ENCODE measurements at regions not wholly inside any gene's neighbourhood (a gene's known extent, or its start where the extent isn't known, plus 50 kb on each side); places are given as distances from the start of the nearest gene placed in this dataset.

GRCh38 chr14:89017417-89017816 lies 193.0 kb downstream of the TTC8 start:
- Histone ChIP-seq H3K4me1 (no peaks in the 10 kb centered on the region; the same call in 1 of the 2 replicates), H3K9me3 (replicated peaks) (no peaks in the 10 kb centered on the region), H3K27ac (no peak overlapping the region), H3K36me3 (no peaks in the 10 kb centered on the region), H3K27me3 (no peaks in the 10 kb centered on the region), H3K4me3 (no peak overlapping the region)
- no peak for DNase-seq

- Histone ChIP-seq H3K27ac (no peak overlapping the region), H3K36me3 (no peaks in the 10 kb centered on the region), H3K27me3 (no peaks in the 10 kb centered on the region), H3K4me1 (no peaks in the 10 kb centered on the region), H3K4me3 (no peak overlapping the region), H3K9me3 (replicated peaks) (no peaks in the 10 kb centered on the region)
- DNase-seq, result no peak
Measured at GRCh38 chr14:89022274-89022673, 197.8 kb downstream of the TTC8 start.

- Histone ChIP-seq H3K4me3 (no peak overlapping the region), H3K27ac (no peak overlapping the region), H3K27me3 (no peaks in the 10 kb centered on the region; the same call in 1 of the 2 replicates), H3K36me3 (no peaks in the 10 kb centered on the region), H3K9me3 (replicated peaks) (no peaks in the 10 kb centered on the region), H3K4me1 (no peaks in the 10 kb centered on the region)
- no peak for DNase-seq
Measured at GRCh38 chr14:89024691-89025090, 200.2 kb downstream of the TTC8 start.

- DNase-seq, result no peak
- no peaks in the 10 kb centered on the region for H3K36me3 ChIP-seq
- H3K27me3 ChIP-seq, result no peaks in the 10 kb centered on the region; the same call in 1 of the 2 replicates
- no peak overlapping the region for H3K27ac ChIP-seq
- no peak overlapping the region for H3K4me3 ChIP-seq
- no peaks in the 10 kb centered on the region for H3K9me3 ChIP-seq (replicated peaks)
- H3K4me1 ChIP-seq, result no peaks in the 10 kb centered on the region
Measured at GRCh38 chr14:89025561-89026236, 201.2 kb downstream of the TTC8 start.

GRCh38 chr14:89027097-89027740 lies 202.8 kb downstream of the TTC8 start:
- no peak overlapping the region for H3K27ac ChIP-seq

GRCh38 chr14:89028462-89029134 lies 204.1 kb downstream of the TTC8 start:
- Histone ChIP-seq H3K4me1 (no peaks in the 10 kb centered on the region), H3K27me3 (no peaks in the 10 kb centered on the region; the same call in 1 of the 2 replicates), H3K36me3 (no peaks in the 10 kb centered on the region), H3K4me3 (no peak overlapping the region), H3K9me3 (replicated peaks) (no peaks in the 10 kb centered on the region), H3K27ac (no peak overlapping the region)
- DNase-seq, result no peak

More at GRCh38 chr14:89027097-89027740, 202.8 kb downstream of the TTC8 start:
- no peak for DNase-seq
- H3K36me3 ChIP-seq, result no peaks in the 10 kb centered on the region
- no peaks in the 10 kb centered on the region; the same call in 1 of the 2 replicates for H3K27me3 ChIP-seq
- no peaks in the 10 kb centered on the region for H3K9me3 ChIP-seq (replicated peaks)
- H3K4me1 ChIP-seq, result no peaks in the 10 kb centered on the region
- H3K4me3 ChIP-seq, result no peak overlapping the region

- Histone ChIP-seq H3K36me3 (no peaks in the 10 kb centered on the region), H3K27ac (no peak overlapping the region), H3K9me3 (replicated peaks) (no peaks in the 10 kb centered on the region), H3K27me3 (no peaks in the 10 kb centered on the region; the same call in 1 of the 2 replicates), H3K4me1 (no peaks in the 10 kb centered on the region), H3K4me3 (no peak overlapping the region)
- no peak for DNase-seq
Measured at GRCh38 chr14:89029961-89030694, 205.7 kb downstream of the TTC8 start.

GRCh38 chr14:89030921-89031320 lies 206.5 kb downstream of the TTC8 start:
- no peaks in the 10 kb centered on the region for H3K4me1 ChIP-seq
- H3K27me3 ChIP-seq, result no peaks in the 10 kb centered on the region; the same call in 1 of the 2 replicates
- no peaks in the 10 kb centered on the region for H3K9me3 ChIP-seq (replicated peaks)
- H3K27ac ChIP-seq, result no peak overlapping the region
- H3K36me3 ChIP-seq, result no peaks in the 10 kb centered on the region
- DNase-seq, result no peak
- H3K4me3 ChIP-seq, result no peak overlapping the region

- peak in 1 of 2 experiments; percentile 19 for DNase-seq
- H3K27me3 ChIP-seq, result no peaks in the 10 kb centered on the region; the same call in 1 of the 2 replicates
- H3K27ac ChIP-seq, result no peak overlapping the region
- H3K36me3 ChIP-seq, result no peaks in the 10 kb centered on the region
- H3K9me3 ChIP-seq (replicated peaks), result no peaks in the 10 kb centered on the region
- H3K4me1 ChIP-seq, result no peaks in the 10 kb centered on the region
- no peak overlapping the region for H3K4me3 ChIP-seq
Measured at GRCh38 chr14:89032086-89032649, 207.7 kb downstream of the TTC8 start.

GRCh38 chr14:89033756-89034155 lies 209.3 kb downstream of the TTC8 start:
- H3K4me1 ChIP-seq, result no peaks in the 10 kb centered on the region
- H3K27me3 ChIP-seq, result no peaks in the 10 kb centered on the region; the same call in 1 of the 2 replicates
- no peak overlapping the region for H3K4me3 ChIP-seq
- H3K36me3 ChIP-seq, result no peaks in the 10 kb centered on the region
- no peak for DNase-seq
- H3K9me3 ChIP-seq (replicated peaks), result no peaks in the 10 kb centered on the region
- no peak overlapping the region for H3K27ac ChIP-seq

- no peaks in the 10 kb centered on the region for H3K9me3 ChIP-seq (replicated peaks)
- no peak for DNase-seq
- no peak overlapping the region for H3K4me3 ChIP-seq
- H3K4me1 ChIP-seq, result no peaks in the 10 kb centered on the region
- no peaks in the 10 kb centered on the region for H3K36me3 ChIP-seq
- H3K27me3 ChIP-seq, result no peaks in the 10 kb centered on the region
- no peak overlapping the region for H3K27ac ChIP-seq
Measured at GRCh38 chr14:89036371-89036770, 211.9 kb downstream of the TTC8 start.

GRCh38 chr14:89037065-89037464 lies 212.6 kb downstream of the TTC8 start:
- no peaks in the 10 kb centered on the region for H3K4me1 ChIP-seq
- no peak overlapping the region for H3K4me3 ChIP-seq
- H3K27ac ChIP-seq, result no peak overlapping the region
- no peaks in the 10 kb centered on the region for H3K36me3 ChIP-seq
- DNase-seq, result no peak
- H3K27me3 ChIP-seq, result no peaks in the 10 kb centered on the region
- H3K9me3 ChIP-seq (replicated peaks), result no peaks in the 10 kb centered on the region

GRCh38 chr14:89040080-89040459 lies 215.6 kb downstream of the TTC8 start:
- Histone ChIP-seq H3K4me3 (peak overlapping the region; percentile 57), H3K27ac (no peak overlapping the region)

GRCh38 chr14:89040460-89041256 lies 216.2 kb downstream of the TTC8 start:
- no peaks in the 10 kb centered on the region for H3K36me3 ChIP-seq
- DNase-seq, result peak; percentile 83 to 89

More at GRCh38 chr14:89040080-89040459, 215.6 kb downstream of the TTC8 start:
- no peak for DNase-seq
- H3K36me3 ChIP-seq, result no peaks in the 10 kb centered on the region
- no peaks in the 10 kb centered on the region for H3K4me1 ChIP-seq
- no peaks in the 10 kb centered on the region; the same call in 1 of the 2 replicates for H3K9me3 ChIP-seq (replicated peaks)
- no peaks in the 10 kb centered on the region for H3K27me3 ChIP-seq

More at GRCh38 chr14:89040460-89041256, 216.2 kb downstream of the TTC8 start:
- no peaks in the 10 kb centered on the region for H3K4me1 ChIP-seq
- H3K4me3 ChIP-seq, result peak overlapping the region; percentile 57
- no peaks in the 10 kb centered on the region; the same call in 1 of the 2 replicates for H3K9me3 ChIP-seq (replicated peaks)
- peak overlapping the region; percentile 67 for H3K27ac ChIP-seq
- no peaks in the 10 kb centered on the region for H3K27me3 ChIP-seq

All from SJCRH30 (cell line).